A549 (cell line): ENCODE measurements at regions not wholly inside any gene's neighbourhood (a gene's known extent, or its start where the extent isn't known, plus 50 kb on each side); places are given as distances from the start of the nearest gene placed in this dataset.

Source experiments
- BHLHE40 ChIP-seq: IDR thresholded peaks from 2 replicates; pipeline ENCODE4 v1.6.1; 2012; ENCODE audit warnings: low read depth, low read length, inconsistent platforms
- CHD2 ChIP-seq: fragments of 150-350 bp; IDR thresholded peaks from 2 replicates; pipeline ENCODE4 v1.6.1; 2014; ENCODE audit warnings: low read length; ENCODE audit not compliant: partially characterized antibody
- EP300 ChIP-seq, 2 experiments: fragments of >200 bp; sonication (Bioruptor Twin); formaldehyde crosslinking; IDR thresholded peaks; 2 replicates in 1 of 2; 3 replicates in 1 of 2; pipeline ENCODE4 v1.6.1; 2016 to 2017
- JUNB ChIP-seq: fragments of >200 bp; sonication (Bioruptor Twin); formaldehyde crosslinking; IDR thresholded peaks from 2 replicates; pipeline ENCODE4 v1.6.1; 2016
- MAFK ChIP-seq: fragments of 450-650 bp; IDR thresholded peaks from 2 replicates; pipeline ENCODE4 v1.6.1; 2014; ENCODE audit not compliant: partially characterized antibody
- MYC ChIP-seq: IDR thresholded peaks from 2 replicates; pipeline ENCODE4 v1.6.1; 2012; ENCODE audit warnings: mild to moderate bottlenecking, inconsistent platforms, low read length, improper control_type of control experiment, borderline replicate concordance
- POLR2A ChIP-seq: IDR thresholded peaks from 2 replicates; pipeline ENCODE4 v1.6.1; 2012; ENCODE audit warnings: mild to moderate bottlenecking, low read length
- SMC3 ChIP-seq: fragments of >200 bp; sonication (Bioruptor Twin); formaldehyde crosslinking; IDR thresholded peaks from 3 replicates; pipeline ENCODE4 v1.6.1; 2018; ENCODE audit warnings: inconsistent platforms
- SREBF2 ChIP-seq: fragments of 450-650 bp; IDR thresholded peaks from 2 replicates; pipeline ENCODE4 v1.6.1; 2014; ENCODE audit warnings: mild to moderate bottlenecking, moderate library complexity
- TP53 ChIP-seq: fragments of 250-450 bp; sonication (Bioruptor Pico); IDR thresholded peaks from 2 replicates; pipeline ENCODE4 v1.5.0; 2021; ENCODE audit warnings: mild to moderate bottlenecking, moderate library complexity
- ZFP36 ChIP-seq: fragments of 450-650 bp; IDR thresholded peaks from 2 replicates; pipeline ENCODE4 v1.6.1; 2014; ENCODE audit warnings: borderline replicate concordance; ENCODE audit not compliant: partially characterized antibody
- TF ChIP-seq, protein P1 (sequence below): fragments of >200 bp; sonication (Bioruptor Twin); formaldehyde crosslinking; IDR thresholded peaks from 3 replicates; pipeline ENCODE4 v1.5.1; 2016
- TF ChIP-seq, protein P2 (sequence below): IDR thresholded peaks from 2 replicates; pipeline ENCODE4 v1.6.1; 2012

DNA sequence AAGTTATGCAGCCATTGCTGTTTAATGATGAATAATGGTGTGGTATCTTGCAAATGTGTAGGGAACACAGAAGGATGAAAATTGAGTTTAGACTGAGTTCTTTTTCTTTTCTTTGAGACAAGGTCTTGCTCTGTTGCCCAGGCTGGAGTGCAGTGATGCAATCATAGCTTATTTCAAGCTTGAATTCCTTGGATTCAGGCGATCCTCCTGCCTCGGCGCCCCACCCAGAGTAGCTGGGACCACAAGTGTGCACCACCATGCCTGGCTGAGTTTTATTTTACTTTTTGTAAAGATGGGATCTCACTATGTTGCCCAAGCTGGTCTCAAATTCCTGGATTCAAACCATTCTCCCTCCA, 74.6 kb upstream of the TBC1D3K start:
- TF ChIP-seq, protein P1, sequence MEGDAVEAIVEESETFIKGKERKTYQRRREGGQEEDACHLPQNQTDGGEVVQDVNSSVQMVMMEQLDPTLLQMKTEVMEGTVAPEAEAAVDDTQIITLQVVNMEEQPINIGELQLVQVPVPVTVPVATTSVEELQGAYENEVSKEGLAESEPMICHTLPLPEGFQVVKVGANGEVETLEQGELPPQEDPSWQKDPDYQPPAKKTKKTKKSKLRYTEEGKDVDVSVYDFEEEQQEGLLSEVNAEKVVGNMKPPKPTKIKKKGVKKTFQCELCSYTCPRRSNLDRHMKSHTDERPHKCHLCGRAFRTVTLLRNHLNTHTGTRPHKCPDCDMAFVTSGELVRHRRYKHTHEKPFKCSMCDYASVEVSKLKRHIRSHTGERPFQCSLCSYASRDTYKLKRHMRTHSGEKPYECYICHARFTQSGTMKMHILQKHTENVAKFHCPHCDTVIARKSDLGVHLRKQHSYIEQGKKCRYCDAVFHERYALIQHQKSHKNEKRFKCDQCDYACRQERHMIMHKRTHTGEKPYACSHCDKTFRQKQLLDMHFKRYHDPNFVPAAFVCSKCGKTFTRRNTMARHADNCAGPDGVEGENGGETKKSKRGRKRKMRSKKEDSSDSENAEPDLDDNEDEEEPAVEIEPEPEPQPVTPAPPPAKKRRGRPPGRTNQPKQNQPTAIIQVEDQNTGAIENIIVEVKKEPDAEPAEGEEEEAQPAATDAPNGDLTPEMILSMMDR = no peak
- TF ChIP-seq POLR2A (no peak), SREBF2 (no peak), BHLHE40 (no peak), CHD2 (no peak), ZFP36 (no peak), TP53 (no peak), JUNB (no peak), MAFK (no peak), EP300 (IDR thresholded peaks at IDR 0.05) (no peak), MYC (no peak), SMC3 (no peak)
- TF ChIP-seq, protein P2, sequence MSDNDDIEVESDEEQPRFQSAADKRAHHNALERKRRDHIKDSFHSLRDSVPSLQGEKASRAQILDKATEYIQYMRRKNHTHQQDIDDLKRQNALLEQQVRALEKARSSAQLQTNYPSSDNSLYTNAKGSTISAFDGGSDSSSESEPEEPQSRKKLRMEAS = no peak
